Islet of Langerhans (tissue), 1 donor: ENCODE measurements at regions not wholly inside any gene's neighbourhood (a gene's known extent, or its start where the extent isn't known, plus 50 kb on each side); places are given as distances from the start of the nearest gene placed in this dataset.

Experiments
- FAIRE-seq: peaks from one replicate; lab custom pipeline; 2011; peaks lifted over from hg19 to GRCh38; lab: Jason Lieb, UNC

- no peak for FAIRE-seq
Measured at GRCh38 chr3:22113453-22113852, 362.4 kb upstream of the ZNF385D start.

- FAIRE-seq, result no peak
Measured at GRCh38 chr3:22115581-22115980, 364.6 kb upstream of the ZNF385D start.

- no peak for FAIRE-seq
Measured at GRCh38 chr3:22117091-22117490, 366.1 kb upstream of the ZNF385D start.

GRCh38 chr3:22117751-22118346 is 366.8 kb upstream of the ZNF385D start:
- peak; percentile 100 for FAIRE-seq

GRCh38 chr3:22118542-22118941 is 367.5 kb upstream of the ZNF385D start:
- no peak for FAIRE-seq

- peak; percentile 64 for FAIRE-seq
Measured at GRCh38 chr3:22121068-22121701, 370.2 kb upstream of the ZNF385D start.

- FAIRE-seq, result no peak
Measured at GRCh38 chr3:22122567-22122966, 371.6 kb upstream of the ZNF385D start.

- FAIRE-seq, result no peak
Measured at GRCh38 chr3:22129101-22129500, 378.1 kb upstream of the ZNF385D start.

GRCh38 chr3:22141769-22142168 is 390.8 kb upstream of the ZNF385D start:
- no peak for FAIRE-seq

- no peak for FAIRE-seq
Measured at GRCh38 chr3:22147161-22147560, 396.2 kb upstream of the ZNF385D start.

GRCh38 chr3:22156868-22157267 is 405.9 kb upstream of the ZNF385D start:
- FAIRE-seq, result no peak

- FAIRE-seq, result no peak
Measured at GRCh38 chr3:22157848-22158247, 406.8 kb upstream of the ZNF385D start.

GRCh38 chr3:22159004-22159695 is 408.1 kb upstream of the ZNF385D start:
- FAIRE-seq, result no peak

GRCh38 chr3:22161315-22161714 is 410.3 kb upstream of the ZNF385D start:
- FAIRE-seq, result no peak

GRCh38 chr3:22170370-22170769 is 419.4 kb upstream of the ZNF385D start:
- FAIRE-seq, result peak; percentile 86

- no peak for FAIRE-seq
Measured at GRCh38 chr3:22172964-22173363, 422.0 kb upstream of the ZNF385D start.

GRCh38 chr3:22175947-22176346 is 424.9 kb upstream of the ZNF385D start:
- FAIRE-seq, result peak; percentile 96

GRCh38 chr3:22176911-22177310 is 425.9 kb upstream of the ZNF385D start:
- no peak for FAIRE-seq

GRCh38 chr3:22189616-22190015 is 438.6 kb upstream of the ZNF385D start:
- FAIRE-seq, result no peak

GRCh38 chr3:22199095-22199494 is 448.1 kb upstream of the ZNF385D start:
- FAIRE-seq, result no peak

GRCh38 chr3:22208844-22209243 is 457.8 kb upstream of the ZNF385D start:
- no peak for FAIRE-seq

- no peak for FAIRE-seq
Measured at GRCh38 chr3:22209578-22209977, 458.6 kb upstream of the ZNF385D start.

- no peak for FAIRE-seq
Measured at GRCh38 chr3:22210693-22211092, 459.7 kb upstream of the ZNF385D start.

- FAIRE-seq, result no peak
Measured at GRCh38 chr3:22216601-22217000, 465.6 kb upstream of the ZNF385D start.
